GM21447 (cell line): ENCODE measurements at regions not wholly inside any gene's neighbourhood (a gene's known extent, or its start where the extent isn't known, plus 50 kb on each side); places are given as distances from the start of the nearest gene placed in this dataset.

Experiments used
- ATAC-seq: cut with Tn5 transposase; IDR thresholded peaks from one replicate; pipeline ENCODE4 v1.9.1; 2021; ENCODE audit not compliant: unreplicated experiment

GRCh38 chr7:116145245-116145852, 65.0 kb upstream of the TES start:
- ATAC-seq, result peak; percentile 79

GRCh38 chr7:116148108-116148507, 62.2 kb upstream of the TES start:
- ATAC-seq, result no peak

GRCh38 chr7:116148626-116149025, 61.7 kb upstream of the TES start:
- ATAC-seq, result no peak

- ATAC-seq, result peak; percentile 87
These were observed 59.8 kb upstream of the TES start for GRCh38 chr7:116150588-116150987.

GRCh38 chr7:116152276-116152675, 58.1 kb upstream of the TES start:
- no peak for ATAC-seq

GRCh38 chr7:116153050-116153449, 57.3 kb upstream of the TES start:
- ATAC-seq, result no peak

- no peak for ATAC-seq
These were observed 50.6 kb upstream of the TES start for GRCh38 chr7:116159711-116160110.
